Fibroblast of villous mesenchyme (primary cell): ENCODE measurements at regions not wholly inside any gene's neighbourhood (a gene's known extent, or its start where the extent isn't known, plus 50 kb on each side); places are given as distances from the start of the nearest gene placed in this dataset.
A peak's percentile ranks its signal among the peaks of the same experiment; 100 is the strongest.

ENCODE experiments used
- DNase-seq: peaks from one replicate; pipeline ENCODE4 v3.0.0-alpha.2; 2010; ENCODE audit warnings: low read depth
- H3K4me3 ChIP-seq: 2 replicates; pipeline ENCODE4 v1.5.1; 2011; ENCODE audit warnings: low read depth, mild to moderate bottlenecking, low read length
- TF ChIP-seq, protein P1 (sequence below): IDR thresholded peaks from 2 replicates; pipeline ENCODE4 v1.5.1; 2012; ENCODE audit warnings: low read depth, mild to moderate bottlenecking, low read length; ENCODE audit not compliant: insufficient read depth

DNA sequence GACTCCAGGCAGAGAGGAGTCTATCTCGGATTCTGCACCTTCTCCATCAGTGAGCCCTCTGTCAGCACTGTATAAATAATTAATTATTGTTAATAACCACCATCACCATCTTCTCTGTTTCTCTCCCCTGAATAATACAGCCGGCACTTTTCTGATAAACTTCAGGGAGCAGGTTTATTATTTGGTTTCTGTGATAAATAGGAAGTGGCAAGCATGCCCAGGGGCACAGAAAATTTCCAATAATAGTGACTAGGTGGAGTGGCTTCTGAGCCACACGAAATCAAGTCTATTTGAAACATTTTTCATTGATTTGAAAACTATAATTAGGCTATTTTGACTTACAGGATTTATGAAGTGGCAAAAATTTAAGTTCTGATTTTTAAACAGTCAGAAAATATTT lies 186.8 kb upstream of the TMEM229A start:
- TF ChIP-seq, protein P1, sequence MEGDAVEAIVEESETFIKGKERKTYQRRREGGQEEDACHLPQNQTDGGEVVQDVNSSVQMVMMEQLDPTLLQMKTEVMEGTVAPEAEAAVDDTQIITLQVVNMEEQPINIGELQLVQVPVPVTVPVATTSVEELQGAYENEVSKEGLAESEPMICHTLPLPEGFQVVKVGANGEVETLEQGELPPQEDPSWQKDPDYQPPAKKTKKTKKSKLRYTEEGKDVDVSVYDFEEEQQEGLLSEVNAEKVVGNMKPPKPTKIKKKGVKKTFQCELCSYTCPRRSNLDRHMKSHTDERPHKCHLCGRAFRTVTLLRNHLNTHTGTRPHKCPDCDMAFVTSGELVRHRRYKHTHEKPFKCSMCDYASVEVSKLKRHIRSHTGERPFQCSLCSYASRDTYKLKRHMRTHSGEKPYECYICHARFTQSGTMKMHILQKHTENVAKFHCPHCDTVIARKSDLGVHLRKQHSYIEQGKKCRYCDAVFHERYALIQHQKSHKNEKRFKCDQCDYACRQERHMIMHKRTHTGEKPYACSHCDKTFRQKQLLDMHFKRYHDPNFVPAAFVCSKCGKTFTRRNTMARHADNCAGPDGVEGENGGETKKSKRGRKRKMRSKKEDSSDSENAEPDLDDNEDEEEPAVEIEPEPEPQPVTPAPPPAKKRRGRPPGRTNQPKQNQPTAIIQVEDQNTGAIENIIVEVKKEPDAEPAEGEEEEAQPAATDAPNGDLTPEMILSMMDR, result no peak
- no peak for DNase-seq
- no peak overlapping the region for H3K4me3 ChIP-seq

DNA sequence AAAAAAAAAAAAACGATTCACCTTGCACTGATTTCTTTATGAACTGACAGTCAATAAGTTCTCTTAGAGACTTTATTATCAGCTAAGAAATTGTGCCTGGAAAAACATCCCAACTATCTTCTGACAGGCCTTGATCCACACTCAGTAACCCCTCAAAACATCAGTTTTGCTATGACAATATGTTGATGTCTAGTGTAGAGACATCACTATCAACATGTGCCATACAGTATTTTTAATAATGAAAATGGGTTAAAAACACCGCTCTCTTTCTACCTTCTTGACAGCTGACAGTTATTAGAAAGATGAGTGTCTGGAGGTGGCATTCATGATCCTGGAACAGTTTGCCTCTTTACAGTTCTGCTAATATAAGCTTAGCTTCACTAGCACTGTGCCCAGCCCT lies 175.8 kb upstream of the TMEM229A start:
- DNase-seq, result no peak
- TF ChIP-seq, protein P1, result no peak
- no peak overlapping the region for H3K4me3 ChIP-seq

DNA sequence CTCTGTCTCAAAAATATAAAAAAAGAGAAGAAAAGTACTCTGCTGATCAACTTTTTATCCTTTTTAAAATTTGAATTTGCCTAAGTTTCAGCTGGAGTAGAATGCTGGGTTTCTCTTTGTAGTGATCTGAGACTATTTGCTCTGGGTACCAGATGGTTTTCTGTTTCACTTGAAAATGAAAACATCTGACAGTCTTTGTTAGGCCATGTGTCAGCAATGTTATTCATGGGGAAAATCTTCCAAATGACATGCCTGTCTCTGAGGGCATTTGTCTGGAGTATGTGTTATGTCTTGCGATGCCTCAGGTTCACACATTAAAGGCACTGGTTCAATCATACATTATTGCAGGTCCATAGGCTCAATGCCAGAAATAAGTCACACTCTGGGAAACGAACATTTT lies 175.3 kb upstream of the TMEM229A start:
- no peak overlapping the region for H3K4me3 ChIP-seq
- no peak for DNase-seq
- TF ChIP-seq, protein P1, result no peak

DNA sequence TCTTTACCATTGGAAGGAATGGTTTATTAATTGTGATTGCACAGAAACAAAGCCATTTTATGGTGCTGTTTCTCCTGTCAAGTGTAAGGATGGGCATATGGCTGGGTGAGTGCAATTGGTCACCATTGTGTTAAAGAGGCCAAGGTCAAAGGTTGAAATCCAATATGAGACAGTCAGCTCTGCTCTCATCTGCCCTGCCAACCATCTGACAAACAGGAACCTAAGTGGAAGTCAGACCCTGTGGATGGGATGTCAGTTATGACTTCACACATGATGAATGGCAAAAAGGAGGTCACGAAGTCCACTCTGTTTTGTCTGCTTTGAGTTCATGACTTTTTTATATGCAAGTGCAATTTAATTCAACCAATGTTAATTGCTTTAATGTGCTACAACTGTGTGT lies 172.7 kb upstream of the TMEM229A start:
- TF ChIP-seq, protein P1, result no peak
- H3K4me3 ChIP-seq, result no peak overlapping the region

DNA sequence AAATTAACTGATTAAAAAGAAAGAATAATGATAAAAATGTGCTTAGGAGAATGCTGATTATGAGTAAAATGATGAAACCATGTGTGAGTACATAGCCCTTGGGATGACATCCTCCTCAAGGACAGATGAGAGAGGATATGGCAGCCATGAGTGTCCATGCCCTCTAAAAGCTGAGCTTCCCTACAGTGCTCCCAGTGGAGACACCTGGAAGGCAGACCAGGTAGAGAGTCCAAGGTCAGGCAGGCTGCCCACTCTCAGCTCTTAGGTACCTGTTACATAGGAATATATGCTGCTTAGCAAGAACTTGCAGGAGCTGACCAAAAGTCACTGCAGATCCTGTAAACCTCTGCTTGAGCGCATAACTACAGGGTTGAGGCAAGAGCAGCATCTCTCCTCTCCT lies 169.7 kb upstream of the TMEM229A start:
- no peak overlapping the region for H3K4me3 ChIP-seq
- TF ChIP-seq, protein P1, result no peak
- no peak for DNase-seq

More for the DNA sequence above, 172.7 kb upstream of the TMEM229A start:
- no peak for DNase-seq

DNA sequence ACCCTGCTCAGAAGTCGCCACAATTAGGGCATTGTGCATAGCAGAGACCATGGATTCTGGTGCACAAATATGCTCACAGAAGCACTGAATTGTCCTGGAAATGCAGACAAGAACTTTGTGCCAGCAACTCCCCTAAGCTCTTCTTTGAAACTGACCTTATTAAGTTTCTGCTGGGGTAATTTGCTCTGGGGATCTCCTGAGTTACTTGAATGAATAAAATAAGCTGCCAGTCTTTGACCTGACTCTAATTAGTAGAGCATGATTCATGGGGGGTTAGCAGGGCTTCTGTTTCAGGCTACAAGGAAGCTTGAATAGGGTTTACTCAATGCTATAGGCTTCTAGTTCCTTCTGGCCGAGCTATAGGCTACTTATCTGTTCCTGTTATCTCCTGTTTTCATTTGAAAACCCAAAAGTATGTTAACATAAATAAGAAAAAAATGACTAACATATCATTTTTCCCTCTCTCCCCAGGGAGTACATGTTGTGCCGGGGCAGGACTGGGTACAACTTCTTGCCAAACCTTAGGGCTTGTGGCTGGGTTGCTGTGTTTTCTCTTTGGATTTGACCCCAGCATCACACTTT lies 169.0 kb upstream of the TMEM229A start:
- TF ChIP-seq, protein P1, result no peak
- H3K4me3 ChIP-seq, result no peak overlapping the region
- peak; percentile 75 for DNase-seq

DNA sequence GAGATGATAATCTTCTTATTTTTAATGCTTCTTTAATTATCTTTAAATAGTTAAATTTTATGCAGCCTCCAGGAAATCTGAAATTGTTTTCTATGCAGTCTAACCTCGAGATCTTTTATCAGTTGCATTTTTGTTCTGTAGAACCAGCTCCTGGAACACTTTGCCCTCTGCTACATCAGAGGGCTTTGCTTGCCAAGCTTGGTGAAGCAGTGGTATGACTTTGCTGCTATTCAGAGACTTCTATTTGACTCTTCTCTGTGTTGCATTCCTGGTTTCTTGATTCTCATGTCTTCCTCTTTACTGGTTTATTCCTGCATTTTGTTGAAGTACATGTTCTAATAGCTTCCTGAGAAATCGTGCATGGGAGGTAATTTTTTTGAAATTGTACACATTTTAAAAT lies 163.7 kb upstream of the TMEM229A start:
- DNase-seq, result no peak
- TF ChIP-seq, protein P1, result no peak
- H3K4me3 ChIP-seq, result no peak overlapping the region
